ENCODE measurements at regions not wholly inside any gene's neighbourhood (a gene's known extent, or its start where the extent isn't known, plus 50 kb on each side); places are given as distances from the start of the nearest gene placed in this dataset.

- DNase-seq: no peak
Measured at GRCh38 chrX:104306180-104306579, 51.4 kb upstream of the ESX1 start.
